GM23338 (cell line): ENCODE measurements at regions not wholly inside any gene's neighbourhood (a gene's known extent, or its start where the extent isn't known, plus 50 kb on each side); places are given as distances from the start of the nearest gene placed in this dataset.

Experiments used
- TF ChIP-seq, protein P1 (sequence below): IDR thresholded peaks from one replicate; pipeline ENCODE4 v1.6.1; 2018; ENCODE audit warnings: antibody characterized with exemption; ENCODE audit not compliant: unreplicated experiment
- TF ChIP-seq, protein P2 (sequence below), 2 experiments: fragments of 200-600 bp in 1 of 2; sonication (generic) in 1 of 2; conservative IDR thresholded peaks; 2 replicates each; pipeline versions ENCODE4 v1.5.1 to v1.6.1; 2016 to 2017; ENCODE audit warnings: antibody characterized with exemption in 2 of 2, low read depth in 2 of 2, mild to moderate bottlenecking in 2 of 2, moderate library complexity in 1 of 2

DNA sequence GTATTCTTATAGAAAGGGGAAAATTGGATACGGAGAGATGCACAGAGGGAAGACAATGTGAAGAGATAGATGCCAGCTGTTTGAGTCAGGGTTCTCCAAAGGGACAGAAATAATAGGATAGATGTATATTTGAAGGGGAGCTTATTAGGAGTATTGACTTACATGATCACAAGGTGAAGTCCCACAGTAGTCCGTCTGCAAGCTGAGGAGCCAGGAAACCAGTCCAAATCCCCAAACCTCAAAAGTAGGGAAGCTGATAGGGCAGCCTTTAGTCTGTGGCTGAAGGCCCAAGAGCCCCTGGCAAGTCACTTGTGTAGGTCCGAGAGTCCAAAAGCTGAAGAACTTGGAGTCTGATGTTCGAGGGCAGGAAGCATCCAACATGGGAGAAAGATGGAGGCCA is 569.6 kb upstream of the LARGE1 start:
- TF ChIP-seq, protein P1, sequence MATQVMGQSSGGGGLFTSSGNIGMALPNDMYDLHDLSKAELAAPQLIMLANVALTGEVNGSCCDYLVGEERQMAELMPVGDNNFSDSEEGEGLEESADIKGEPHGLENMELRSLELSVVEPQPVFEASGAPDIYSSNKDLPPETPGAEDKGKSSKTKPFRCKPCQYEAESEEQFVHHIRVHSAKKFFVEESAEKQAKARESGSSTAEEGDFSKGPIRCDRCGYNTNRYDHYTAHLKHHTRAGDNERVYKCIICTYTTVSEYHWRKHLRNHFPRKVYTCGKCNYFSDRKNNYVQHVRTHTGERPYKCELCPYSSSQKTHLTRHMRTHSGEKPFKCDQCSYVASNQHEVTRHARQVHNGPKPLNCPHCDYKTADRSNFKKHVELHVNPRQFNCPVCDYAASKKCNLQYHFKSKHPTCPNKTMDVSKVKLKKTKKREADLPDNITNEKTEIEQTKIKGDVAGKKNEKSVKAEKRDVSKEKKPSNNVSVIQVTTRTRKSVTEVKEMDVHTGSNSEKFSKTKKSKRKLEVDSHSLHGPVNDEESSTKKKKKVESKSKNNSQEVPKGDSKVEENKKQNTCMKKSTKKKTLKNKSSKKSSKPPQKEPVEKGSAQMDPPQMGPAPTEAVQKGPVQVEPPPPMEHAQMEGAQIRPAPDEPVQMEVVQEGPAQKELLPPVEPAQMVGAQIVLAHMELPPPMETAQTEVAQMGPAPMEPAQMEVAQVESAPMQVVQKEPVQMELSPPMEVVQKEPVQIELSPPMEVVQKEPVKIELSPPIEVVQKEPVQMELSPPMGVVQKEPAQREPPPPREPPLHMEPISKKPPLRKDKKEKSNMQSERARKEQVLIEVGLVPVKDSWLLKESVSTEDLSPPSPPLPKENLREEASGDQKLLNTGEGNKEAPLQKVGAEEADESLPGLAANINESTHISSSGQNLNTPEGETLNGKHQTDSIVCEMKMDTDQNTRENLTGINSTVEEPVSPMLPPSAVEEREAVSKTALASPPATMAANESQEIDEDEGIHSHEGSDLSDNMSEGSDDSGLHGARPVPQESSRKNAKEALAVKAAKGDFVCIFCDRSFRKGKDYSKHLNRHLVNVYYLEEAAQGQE = no peak
- TF ChIP-seq, protein P2, sequence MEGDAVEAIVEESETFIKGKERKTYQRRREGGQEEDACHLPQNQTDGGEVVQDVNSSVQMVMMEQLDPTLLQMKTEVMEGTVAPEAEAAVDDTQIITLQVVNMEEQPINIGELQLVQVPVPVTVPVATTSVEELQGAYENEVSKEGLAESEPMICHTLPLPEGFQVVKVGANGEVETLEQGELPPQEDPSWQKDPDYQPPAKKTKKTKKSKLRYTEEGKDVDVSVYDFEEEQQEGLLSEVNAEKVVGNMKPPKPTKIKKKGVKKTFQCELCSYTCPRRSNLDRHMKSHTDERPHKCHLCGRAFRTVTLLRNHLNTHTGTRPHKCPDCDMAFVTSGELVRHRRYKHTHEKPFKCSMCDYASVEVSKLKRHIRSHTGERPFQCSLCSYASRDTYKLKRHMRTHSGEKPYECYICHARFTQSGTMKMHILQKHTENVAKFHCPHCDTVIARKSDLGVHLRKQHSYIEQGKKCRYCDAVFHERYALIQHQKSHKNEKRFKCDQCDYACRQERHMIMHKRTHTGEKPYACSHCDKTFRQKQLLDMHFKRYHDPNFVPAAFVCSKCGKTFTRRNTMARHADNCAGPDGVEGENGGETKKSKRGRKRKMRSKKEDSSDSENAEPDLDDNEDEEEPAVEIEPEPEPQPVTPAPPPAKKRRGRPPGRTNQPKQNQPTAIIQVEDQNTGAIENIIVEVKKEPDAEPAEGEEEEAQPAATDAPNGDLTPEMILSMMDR (conservative IDR thresholded peaks at IDR 0.05; ENCODE audit: low read depth in 2 of 2) = no peak
